Uterus (tissue), 2 donors: ENCODE measurements at regions not wholly inside any gene's neighbourhood (a gene's known extent, or its start where the extent isn't known, plus 50 kb on each side); places are given as distances from the start of the nearest gene placed in this dataset.

Source experiments
- POLR2A ChIP-seq, 2 donors: fragments of 450-650 bp; IDR thresholded peaks; one replicate each; pipeline ENCODE4 v1.6.1; 2016; ENCODE audit warnings: antibody characterized with exemption in 2 of 2, mild to moderate bottlenecking in 1 of 2, moderate library complexity in 1 of 2
- TF ChIP-seq, protein P1 (sequence below), 4 experiments: fragments of 200-600 bp in 2 of 4; fragments of 450-650 bp in 2 of 4; sonication (generic) in 2 of 4; IDR thresholded peaks; one replicate each; pipeline ENCODE4 v1.5.1; 2016 to 2019; ENCODE audit warnings: antibody characterized with exemption in 4 of 4, mild to moderate bottlenecking in 2 of 4, moderate library complexity in 1 of 4

DNA sequence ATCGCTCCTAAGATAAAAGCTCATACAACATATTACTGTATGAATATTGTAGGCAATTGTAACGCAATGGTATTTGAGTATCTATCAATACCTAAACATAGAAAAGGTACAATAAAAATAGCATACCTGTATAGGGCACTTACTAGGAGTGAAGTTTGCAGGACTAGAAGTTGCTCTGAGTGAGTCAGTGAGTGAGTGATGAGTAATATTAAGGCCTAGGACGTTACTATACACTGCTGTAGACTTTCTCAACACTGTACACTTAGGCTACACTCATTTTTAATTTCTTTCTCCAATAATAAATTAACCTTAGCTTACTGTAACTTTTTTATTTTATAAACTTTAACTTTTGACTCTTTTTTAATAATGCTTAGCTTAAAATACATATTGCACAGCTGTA, 546.9 kb downstream of the HACE1 start:
- no peak for TF ChIP-seq POLR2A (IDR thresholded peaks at IDR 0.05)
- TF ChIP-seq, protein P1, sequence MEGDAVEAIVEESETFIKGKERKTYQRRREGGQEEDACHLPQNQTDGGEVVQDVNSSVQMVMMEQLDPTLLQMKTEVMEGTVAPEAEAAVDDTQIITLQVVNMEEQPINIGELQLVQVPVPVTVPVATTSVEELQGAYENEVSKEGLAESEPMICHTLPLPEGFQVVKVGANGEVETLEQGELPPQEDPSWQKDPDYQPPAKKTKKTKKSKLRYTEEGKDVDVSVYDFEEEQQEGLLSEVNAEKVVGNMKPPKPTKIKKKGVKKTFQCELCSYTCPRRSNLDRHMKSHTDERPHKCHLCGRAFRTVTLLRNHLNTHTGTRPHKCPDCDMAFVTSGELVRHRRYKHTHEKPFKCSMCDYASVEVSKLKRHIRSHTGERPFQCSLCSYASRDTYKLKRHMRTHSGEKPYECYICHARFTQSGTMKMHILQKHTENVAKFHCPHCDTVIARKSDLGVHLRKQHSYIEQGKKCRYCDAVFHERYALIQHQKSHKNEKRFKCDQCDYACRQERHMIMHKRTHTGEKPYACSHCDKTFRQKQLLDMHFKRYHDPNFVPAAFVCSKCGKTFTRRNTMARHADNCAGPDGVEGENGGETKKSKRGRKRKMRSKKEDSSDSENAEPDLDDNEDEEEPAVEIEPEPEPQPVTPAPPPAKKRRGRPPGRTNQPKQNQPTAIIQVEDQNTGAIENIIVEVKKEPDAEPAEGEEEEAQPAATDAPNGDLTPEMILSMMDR (IDR thresholded peaks at IDR 0.05) = no peak
